ENCODE measurements at regions not wholly inside any gene's neighbourhood (a gene's known extent, or its start where the extent isn't known, plus 50 kb on each side); places are given as distances from the start of the nearest gene placed in this dataset.
"Not testable (repeated sequence)": the region's sequence is repeated elsewhere in the genome, so short reads cannot be mapped to it uniquely, and the experiment has no call there.

- no peak overlapping the region for H3K27ac ChIP-seq (ENCODE audit: low read depth, low read length)
- 66 to 92% (median 91%) methylated on average over 3 of the region's 3 CpGs for whole genome bisulfite sequencing, 3 donors
Measured at GRCh38 chr6:113358063-113358583, 499.0 kb upstream of the MARCKS start.

DNA sequence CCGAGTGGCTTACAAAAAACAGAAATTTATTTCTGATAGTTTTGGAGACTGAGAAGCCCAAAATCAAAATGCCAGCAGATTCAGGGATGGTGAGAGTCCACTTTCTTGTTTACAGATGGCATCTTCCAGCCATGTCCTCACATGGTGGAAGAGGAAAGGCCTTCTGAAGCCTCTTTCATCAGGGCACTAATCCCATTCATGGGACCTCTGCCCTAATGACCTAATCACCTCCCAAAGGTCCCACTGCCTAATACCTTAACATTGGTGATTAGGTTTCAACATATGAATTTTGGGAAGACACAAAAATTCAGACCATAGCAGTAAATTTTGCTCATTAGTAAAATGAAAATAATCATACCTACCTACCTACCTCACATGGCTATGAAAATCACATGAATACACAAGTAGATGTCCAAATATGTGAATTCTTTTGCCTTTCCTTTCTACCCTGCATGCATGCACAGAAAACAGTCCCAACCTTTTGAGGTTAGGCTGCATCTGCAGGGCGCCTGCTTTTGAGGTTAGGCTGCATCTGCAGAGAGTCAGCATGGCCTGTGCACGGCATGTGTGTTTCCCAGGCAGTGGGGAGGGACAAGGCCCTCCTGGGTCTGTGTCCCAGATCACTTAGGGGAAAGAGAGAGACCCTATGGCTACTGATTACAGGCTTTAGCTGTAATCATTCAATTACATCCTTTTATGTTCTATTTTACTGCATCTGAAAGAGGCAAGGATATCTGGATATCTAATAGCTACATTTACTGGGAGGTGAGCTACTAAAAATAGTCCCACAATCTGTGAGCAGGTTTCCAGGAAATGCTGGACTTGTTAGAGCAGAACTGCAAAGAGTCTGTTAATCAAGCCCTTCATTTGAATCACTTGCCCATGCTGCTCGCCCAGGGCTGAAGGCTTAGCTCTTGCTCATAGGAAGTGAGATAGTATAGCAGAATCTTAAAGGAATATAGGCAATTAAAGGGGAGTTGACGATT lies 497.7 kb upstream of the MARCKS start:
- WGBS, 3 donors = 53 to 81% (median 81%) methylated on average over 5 of the region's 5 CpGs
- H3K27ac ChIP-seq (ENCODE audit: low read depth, low read length) = no peak overlapping the region

DNA sequence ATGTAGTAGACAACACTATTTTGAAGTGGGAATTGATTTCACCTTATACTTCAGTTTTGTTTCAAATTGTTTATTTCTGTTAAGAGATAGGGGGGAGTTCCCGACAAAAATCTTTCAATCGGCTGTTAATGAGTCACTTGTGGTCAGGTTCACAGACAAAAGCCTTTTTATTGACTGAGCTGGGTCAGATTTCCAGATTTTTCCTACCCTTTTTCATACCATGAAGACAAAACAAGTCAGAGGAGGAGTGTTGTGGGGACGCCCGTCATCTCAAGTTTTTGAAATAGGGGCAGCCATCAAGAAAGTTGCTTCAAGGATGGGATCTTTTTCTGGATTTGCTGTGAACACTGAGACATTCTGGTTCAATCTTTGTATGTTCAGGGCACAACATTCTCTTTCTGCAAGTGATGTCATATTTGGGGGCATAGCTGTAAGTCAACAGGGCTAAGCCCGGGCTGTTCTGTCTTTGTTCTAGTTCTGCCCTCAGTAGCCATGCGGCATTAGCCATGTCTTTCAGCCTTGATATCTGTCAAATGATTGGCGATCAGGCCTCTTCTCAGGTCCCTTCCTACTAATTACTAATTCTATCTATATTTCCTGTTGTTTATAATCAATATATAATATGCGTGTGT lies 496.0 kb upstream of the MARCKS start:
- H3K27ac ChIP-seq (ENCODE audit: low read depth, low read length) = no peak overlapping the region
- 77 to 90% (median 86%) methylated on average over 8 of the region's 8 CpGs for WGBS, 3 donors

DNA sequence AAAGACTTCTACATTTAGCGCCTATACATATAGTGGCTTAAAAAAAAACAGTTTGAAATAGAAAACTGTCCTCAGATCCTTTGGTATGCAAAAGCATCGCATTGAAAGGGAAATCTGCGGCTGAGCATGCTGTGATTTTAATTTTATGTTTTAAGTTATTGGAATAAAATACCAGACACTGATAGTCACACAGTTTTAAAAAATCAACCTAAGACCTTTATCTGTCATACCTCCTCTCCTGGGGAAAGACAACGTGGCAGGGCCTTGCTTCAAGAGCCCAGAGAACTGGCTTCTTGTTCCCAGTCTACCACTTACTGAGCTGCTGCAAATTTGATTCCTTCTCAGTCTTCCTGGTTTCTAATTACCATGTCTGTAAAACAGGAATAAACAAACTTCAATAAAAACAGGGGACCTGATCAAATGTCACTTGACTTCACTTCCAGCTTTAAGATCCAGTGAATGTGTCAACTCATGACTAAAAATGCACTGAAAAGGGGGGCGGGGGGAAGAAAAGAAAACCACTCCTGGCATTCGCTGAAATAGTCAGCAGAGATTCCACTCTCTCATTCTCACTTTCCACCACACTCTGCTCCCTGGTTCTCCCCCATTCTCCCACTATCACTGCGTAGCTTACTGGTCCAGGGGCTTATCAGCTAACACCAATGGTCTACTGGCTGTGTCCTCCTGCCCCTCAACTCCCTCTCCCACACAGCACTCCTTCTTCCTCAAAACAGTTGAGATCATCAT lies 494.7 kb upstream of the MARCKS start:
- H3K27ac ChIP-seq (ENCODE audit: low read depth, low read length) = no peak overlapping the region
- WGBS, 3 donors = 86 to 88% (median 88%) methylated on average over 7 of the region's 7 CpGs

- 84 to 93% (median 86%) methylated on average over 4 of the region's 4 CpGs for WGBS, 3 donors
- H3K27ac ChIP-seq (ENCODE audit: low read depth, low read length) = no peak overlapping the region
Measured at GRCh38 chr6:113363048-113363798, 493.9 kb upstream of the MARCKS start.

- no peak overlapping the region for H3K27ac ChIP-seq (ENCODE audit: low read depth, low read length)
Measured at GRCh38 chr6:113363866-113364265, 493.3 kb upstream of the MARCKS start.

DNA sequence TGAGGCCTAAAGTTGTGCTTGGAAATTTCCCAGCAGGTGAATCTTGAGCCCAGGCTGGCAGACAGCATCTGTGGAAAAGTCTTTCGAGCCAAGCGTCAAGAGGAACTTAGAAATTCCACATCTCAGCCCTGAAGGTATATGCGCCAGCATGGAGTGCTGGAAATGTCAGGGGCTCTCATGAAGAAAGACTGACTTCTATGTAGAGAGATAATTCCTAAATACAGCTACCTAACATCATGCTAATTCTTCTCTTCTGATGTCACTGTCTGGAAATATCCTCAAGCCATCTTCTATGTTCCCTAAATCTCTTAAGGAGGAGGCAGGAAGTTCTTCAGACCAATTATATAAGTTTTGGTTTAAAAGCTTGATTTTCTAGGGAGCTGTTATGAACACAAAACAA lies 492.4 kb upstream of the MARCKS start:
- no peak overlapping the region for H3K27ac ChIP-seq (ENCODE audit: low read depth, low read length)
- 96 to 100% (median 98%) methylated on average over 3 of the region's 3 CpGs for WGBS, 3 donors

DNA sequence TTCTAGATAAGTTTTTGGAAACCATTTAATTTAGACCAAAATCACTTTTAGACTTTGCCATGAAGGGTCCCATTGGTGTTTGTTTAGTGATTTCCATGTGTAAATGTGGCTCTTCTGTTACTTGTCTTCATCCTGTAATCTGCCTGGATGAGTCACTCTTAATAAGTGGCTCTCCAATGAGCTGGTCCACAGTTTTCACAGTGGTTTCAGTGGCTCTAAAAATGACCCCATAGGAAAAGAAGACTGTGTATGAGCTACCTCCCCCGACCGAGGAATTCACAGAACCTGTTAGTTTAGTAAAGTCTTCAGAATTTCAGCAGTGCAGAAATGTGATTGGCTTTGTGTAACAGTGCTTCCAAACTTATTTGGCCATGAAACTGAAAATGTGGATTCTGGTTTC lies 492.0 kb upstream of the MARCKS start:
- 86 to 95% (median 91%) methylated on average over 2 of the region's 2 CpGs for WGBS, 3 donors
- H3K27ac ChIP-seq (ENCODE audit: low read depth, low read length) = no peak overlapping the region

DNA sequence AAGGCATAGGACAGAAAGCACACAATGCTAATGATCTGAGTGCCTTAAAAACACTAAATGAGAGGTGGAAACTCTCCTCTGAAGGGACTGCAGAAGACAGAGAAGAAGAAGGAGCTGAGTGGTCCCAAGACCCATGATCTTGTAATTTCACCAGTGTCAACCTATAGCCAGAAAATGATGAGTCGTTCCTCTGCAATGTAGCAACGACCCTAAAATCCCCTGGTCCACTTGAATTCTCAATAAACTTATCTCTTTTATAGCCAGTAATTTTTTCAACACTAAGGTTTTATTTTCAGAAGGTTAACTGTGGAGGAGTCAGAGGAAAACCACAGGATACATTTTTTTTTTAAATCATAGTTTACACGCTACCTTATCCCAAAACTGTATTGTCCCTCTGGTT lies 490.6 kb upstream of the MARCKS start:
- no peak overlapping the region for H3K27ac ChIP-seq (ENCODE audit: low read depth, low read length)
- WGBS, 3 donors = 83 to 87% (median 86%) methylated on average over 3 of the region's 3 CpGs

GRCh38 chr6:113370508-113371502 lies 486.3 kb upstream of the MARCKS start:
- H3K27ac ChIP-seq (ENCODE audit: low read depth, low read length) = no peak overlapping the region
- WGBS, 3 donors = 85 to 94% (median 90%) methylated on average over 5 of the region's 5 CpGs

- 94 to 96% (median 95%) methylated on average over 2 of the region's 2 CpGs for WGBS, 3 donors
- H3K27ac ChIP-seq (ENCODE audit: low read depth, low read length) = not testable (repeated sequence)
Measured at GRCh38 chr6:113375466-113375865, 481.7 kb upstream of the MARCKS start.

DNA sequence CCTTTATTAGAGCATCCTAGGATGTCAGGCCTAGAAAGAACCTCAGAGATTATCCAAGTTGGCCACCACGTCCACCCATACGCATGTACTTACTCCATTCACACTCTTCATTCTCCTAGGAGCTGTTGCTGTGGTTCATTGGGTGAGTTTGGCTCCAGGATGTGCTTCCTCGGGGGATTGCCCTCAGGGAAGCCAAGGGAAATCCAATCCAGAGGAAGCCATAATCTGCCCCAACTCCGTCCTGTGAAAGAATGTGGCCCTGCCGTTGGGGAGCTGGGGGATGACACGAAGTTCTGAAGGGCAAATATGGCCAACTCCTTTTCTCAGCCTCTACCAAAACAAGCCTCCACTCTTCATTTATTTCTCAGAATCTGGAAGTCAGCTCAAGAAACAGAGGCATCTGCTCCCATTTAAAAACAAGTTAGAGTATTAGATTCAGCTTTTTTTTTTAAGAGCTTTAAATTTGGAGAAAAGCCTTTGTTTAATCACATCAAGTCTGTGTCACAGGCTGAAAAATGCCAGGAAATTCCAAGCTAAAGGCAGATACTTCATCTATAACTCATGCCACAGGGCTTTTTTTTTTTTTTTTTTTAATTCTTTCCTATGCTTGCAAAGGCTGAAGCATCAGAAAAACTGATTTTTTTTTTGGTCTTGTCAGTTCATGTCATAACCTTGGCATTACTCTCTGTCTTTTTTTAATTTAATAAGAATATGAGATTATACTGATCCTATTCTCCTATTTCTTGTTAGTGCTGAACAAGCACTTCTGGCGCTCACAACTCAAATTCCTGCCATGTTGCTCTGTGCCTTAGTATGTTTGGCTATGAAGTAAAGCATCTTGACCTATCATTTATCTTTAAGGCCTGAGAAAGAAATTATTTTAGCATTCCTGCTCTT lies 480.9 kb upstream of the MARCKS start:
- 73 to 84% (median 74%) methylated on average over 7 of the region's 7 CpGs for WGBS, 3 donors
- H3K27ac ChIP-seq (ENCODE audit: low read depth, low read length) = no peak overlapping the region

DNA sequence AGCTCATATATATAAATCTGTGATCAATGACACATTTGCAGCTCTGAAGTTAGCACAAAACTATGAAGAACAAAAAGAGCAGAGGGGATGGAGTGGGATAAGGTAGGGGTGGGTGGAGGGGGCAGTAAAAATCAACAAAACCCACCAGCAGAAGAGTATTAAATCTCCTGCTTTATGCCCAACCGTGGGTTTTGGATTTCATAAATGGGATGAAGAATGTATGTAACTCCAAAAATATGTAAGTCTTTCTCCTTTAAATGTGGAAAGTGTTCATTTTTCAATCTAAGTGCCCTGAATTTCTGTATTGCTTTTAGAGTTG lies 480.3 kb upstream of the MARCKS start:
- H3K27ac ChIP-seq (ENCODE audit: low read depth, low read length) = no peak overlapping the region
- 75 to 93% (median 80%) methylated on average over 1 of the region's 1 CpG for WGBS, 3 donors

DNA sequence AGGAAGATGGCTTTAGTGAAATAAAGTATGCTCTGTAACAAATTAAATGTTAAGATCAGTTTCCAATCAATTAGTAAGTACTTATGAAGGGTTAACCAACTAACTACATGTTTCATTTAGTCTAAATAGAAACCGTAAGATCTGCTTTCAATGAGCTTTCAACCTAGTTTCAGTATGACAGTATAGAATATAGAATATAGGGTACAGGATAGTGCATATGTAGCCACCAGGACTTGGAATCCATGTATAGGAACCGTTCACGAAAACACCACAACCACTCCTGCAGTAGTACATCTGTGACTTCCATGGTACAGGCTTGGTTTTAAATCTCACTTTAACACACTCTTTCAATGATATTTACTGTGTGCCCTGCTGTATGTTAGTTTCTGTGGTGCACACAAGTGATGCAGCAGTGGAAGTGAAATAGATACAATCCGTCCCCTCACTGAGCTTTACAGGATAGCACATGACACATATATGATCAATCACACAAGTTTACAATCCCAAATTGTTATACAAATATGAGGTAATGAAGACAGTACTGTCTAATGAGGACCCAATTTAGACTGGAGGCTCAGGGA lies 479.7 kb upstream of the MARCKS start:
- H3K27ac ChIP-seq (ENCODE audit: low read depth, low read length) = no peak overlapping the region
- 91 to 94% (median 93%) methylated on average over 4 of the region's 4 CpGs for WGBS, 3 donors

DNA sequence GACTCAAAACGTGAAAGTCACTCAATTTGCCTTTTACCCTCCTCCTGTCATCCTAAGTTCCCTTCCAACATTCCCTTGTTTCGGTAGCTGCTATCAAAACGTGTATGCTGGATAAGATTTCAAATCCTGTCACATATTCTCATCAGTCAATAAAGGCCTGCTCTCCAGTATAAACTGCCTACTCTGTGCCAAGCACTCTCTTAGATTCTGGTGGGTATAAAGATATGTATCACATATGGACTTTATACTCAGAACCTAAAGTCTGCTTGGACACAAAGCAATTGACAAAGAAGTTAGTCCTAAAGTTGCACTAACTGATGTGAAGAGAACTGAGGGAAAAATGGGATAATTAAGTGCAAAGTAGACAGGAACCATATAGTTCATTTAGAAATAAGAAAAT lies 476.6 kb upstream of the MARCKS start:
- no peak overlapping the region for H3K27ac ChIP-seq (ENCODE audit: low read depth, low read length)
- WGBS, 3 donors = 59 to 87% (median 64%) methylated on average over 3 of the region's 3 CpGs

DNA sequence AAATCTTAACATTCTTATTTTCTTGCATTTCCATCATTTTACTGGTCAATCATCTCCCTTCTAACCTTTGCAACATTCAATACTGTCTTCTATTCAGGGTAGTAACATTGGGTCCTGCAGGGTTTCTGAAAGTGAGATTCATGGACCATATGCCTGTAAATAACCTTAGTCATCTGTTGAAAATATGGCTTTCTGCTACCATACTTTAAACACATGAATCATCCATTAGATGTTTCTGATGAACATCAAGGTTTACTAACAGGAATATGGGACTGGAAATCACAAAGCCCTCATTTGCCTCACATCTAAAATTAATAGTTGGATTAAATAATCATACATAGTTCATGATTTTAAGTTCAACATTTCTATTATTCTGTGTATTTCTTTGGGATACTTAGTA lies 475.9 kb upstream of the MARCKS start:
- no peak overlapping the region for H3K27ac ChIP-seq (ENCODE audit: low read depth, low read length)

Data from adipose tissue (tissue), 3 donors.